Hematopoietic multipotent progenitor cell treated with erythropoietin and hydrocortisone succinate and interleukin-3 and kit ligand, for 6 days (in vitro differentiated cells): ENCODE measurements at regions not wholly inside any gene's neighbourhood (a gene's known extent, or its start where the extent isn't known, plus 50 kb on each side); places are given as distances from the start of the nearest gene placed in this dataset.
"Not testable (repeated sequence)": the region's sequence is repeated elsewhere in the genome, so short reads cannot be mapped to it uniquely, and the experiment has no call there.

ENCODE experiments used
- DNase-seq: peaks from one replicate; pipeline ENCODE4 v3.0.0-alpha.2; 2015

DNA sequence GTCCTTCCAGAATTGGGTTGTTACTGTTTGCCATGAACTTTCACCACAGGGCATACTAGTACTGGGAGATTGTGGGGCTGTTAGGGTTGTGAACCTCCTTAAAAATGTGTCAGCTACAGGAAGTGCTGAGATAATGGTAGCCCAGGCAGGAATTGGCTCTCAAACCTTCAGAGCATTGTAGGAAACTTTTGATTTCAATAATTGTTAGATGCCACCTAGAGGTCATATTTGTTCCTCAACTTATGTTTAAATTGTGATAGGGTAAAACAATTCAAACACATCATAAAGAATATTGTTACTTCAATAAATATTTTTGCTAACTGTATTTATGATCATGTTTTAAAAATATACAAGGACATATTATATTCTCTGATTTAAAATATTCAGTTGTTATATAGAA, 594.6 kb downstream of the ADCYAP1 start:
- peak; percentile 62 for DNase-seq

DNA sequence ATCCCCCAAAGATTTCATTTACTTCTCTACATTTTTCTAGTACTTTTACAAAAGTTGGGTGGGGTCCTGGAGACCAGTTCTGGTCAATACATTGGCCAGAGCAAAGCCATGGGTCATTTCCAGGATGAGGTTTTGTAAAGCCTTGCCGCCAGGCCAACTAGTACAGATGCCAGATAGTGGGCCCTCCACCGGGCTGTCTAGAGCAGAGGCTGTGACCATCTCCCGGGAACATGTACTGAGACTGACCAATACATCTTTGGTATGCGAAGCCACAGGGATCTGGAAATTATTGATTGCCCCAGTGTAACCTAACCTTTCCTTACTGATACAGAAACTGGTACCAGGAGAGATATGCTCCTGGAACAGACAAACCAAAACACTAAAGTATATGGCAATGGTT, 599.2 kb downstream of the ADCYAP1 start:
- no peak for DNase-seq

- no peak for DNase-seq
Observed at GRCh38 chr18:1505856-1506255, 601.2 kb downstream of the ADCYAP1 start.

GRCh38 chr18:1510542-1511179, 606.0 kb downstream of the ADCYAP1 start:
- no peak for DNase-seq

DNA sequence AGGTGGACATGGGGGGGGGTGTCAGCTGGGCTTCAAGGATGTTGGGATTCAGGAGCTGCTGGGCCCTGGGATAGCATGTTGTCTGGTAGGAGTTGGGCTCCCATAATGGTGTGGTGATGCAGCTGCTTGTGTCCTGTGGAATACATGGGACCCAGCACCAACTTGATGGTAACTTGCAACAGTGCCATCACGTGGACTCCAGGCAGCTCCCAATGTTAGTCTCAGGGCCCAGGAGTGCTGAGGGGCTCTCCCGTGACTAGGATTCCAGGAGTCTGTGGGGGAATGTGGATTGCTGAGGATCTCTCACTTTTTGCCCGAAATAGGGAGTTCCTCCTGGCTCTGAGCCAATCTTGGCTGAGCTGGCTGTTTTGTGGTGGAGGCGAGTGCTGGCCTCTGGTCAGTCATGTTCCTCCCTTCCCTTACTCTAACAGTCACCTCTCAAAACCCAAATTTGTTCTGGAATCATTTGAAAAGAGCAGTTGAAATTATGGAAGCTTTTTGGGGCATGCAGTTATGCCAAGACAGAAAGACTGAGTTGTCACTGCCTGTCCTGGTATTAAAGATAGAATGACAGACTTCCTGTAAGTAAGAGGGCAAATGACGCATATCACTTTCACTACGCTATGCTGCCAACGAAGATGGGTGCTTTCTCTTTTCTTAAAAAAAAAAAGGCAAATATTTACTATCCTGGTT, 607.1 kb downstream of the ADCYAP1 start:
- DNase-seq, result peak; percentile 51

DNA sequence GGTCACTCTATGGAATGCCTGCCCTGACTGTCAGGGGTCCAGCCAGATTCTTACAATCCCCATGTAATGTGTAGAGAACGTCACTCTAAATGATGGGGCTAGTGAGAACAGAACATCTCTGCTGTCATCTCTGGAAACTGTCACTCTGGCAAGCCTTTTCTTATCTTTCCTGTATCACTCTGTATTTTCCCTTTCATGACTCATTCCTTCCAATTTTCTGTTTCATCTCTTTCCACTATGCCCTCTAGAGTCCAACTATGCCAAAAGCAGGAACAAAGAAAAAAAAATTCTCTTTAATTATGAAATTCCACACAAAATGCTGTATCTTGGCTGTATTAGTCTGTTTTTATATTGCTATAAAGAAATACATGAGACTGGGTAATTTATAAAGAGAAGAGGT, 608.8 kb downstream of the ADCYAP1 start:
- DNase-seq, result peak; percentile 26

GRCh38 chr18:1521588-1522248, 617.0 kb downstream of the ADCYAP1 start:
- not testable (repeated sequence) for DNase-seq

- DNase-seq, result no peak
Observed at GRCh38 chr18:1522249-1522615, 617.6 kb downstream of the ADCYAP1 start.

GRCh38 chr18:1526991-1527390, 622.3 kb downstream of the ADCYAP1 start:
- no peak for DNase-seq

GRCh38 chr18:1527805-1528204, 623.1 kb downstream of the ADCYAP1 start:
- no peak for DNase-seq

DNA sequence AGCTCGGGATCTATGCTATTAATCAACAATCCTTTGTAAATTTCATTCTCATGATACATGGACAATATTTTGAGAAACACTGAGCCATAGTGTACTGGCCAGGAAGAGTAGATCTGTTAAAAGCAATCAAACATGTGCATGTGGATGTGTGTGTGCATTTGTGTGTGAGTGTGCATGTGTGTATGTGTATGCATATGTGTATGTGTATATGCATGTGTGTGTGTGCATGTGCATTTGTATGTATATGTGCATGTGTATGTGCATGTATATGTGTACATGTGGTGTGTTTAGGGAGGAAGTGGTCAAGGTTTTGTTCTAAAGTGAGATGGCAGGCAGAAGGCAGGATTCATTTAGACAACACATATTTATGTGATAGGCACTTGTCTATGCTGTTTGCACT, 623.8 kb downstream of the ADCYAP1 start:
- no peak for DNase-seq

GRCh38 chr18:1528964-1529509, 624.4 kb downstream of the ADCYAP1 start:
- DNase-seq, result no peak

GRCh38 chr18:1530650-1531049, 626.0 kb downstream of the ADCYAP1 start:
- no peak for DNase-seq

GRCh38 chr18:1539276-1539675, 634.6 kb downstream of the ADCYAP1 start:
- no peak for DNase-seq

DNA sequence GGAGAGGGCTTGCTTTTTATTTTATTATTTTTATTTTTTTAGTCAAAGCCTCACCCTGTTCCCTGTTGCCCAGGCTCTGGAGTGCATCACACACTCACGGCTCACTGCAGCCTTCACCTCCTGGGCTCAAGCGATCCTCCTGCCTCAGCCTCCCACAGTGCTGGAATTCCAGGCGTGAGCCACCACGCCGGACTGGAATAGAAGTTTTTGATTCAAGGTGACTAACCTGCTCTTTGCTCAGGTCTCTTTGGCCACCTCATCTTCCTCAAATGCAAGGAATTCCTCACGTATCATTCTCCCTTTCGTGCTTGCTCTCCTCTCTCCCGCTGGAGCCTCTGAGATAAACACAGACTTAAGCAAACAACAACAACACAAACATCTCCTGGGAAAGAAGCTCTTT, 636.8 kb downstream of the ADCYAP1 start:
- no peak for DNase-seq

GRCh38 chr18:1542230-1542774, 637.6 kb downstream of the ADCYAP1 start:
- no peak for DNase-seq

- no peak for DNase-seq
Observed at GRCh38 chr18:1544016-1544415, 639.3 kb downstream of the ADCYAP1 start.

GRCh38 chr18:1557711-1558110, 653.0 kb downstream of the ADCYAP1 start:
- not testable (repeated sequence) for DNase-seq

- DNase-seq, result peak; percentile 9
Observed at GRCh38 chr18:1559563-1559962, 654.9 kb downstream of the ADCYAP1 start.

- DNase-seq, result no peak
Observed at GRCh38 chr18:1564793-1565192, 660.1 kb downstream of the ADCYAP1 start.

GRCh38 chr18:1571206-1571605, 666.5 kb downstream of the ADCYAP1 start:
- no peak for DNase-seq

DNA sequence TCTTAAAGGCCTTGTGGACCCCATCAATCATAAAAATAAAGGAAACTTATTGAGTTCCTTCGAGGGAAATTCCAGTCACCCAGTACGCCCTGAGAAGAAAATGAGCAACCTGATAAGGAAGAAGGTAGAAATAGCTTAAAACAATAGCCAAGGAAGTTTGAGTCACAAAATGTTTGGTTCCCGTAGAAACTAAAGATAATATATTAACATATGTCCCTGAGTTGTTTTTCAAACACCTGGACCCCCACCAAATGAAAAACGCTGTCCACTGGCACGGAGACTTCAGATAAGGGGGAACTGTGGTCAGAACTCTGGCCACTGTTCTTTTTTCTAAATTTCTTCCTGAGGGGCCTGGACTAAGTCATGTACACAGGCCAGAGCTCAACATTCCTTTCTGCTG, 669.1 kb downstream of the ADCYAP1 start:
- DNase-seq, result no peak

- no peak for DNase-seq
Observed at GRCh38 chr18:1575084-1575483, 670.4 kb downstream of the ADCYAP1 start.

DNA sequence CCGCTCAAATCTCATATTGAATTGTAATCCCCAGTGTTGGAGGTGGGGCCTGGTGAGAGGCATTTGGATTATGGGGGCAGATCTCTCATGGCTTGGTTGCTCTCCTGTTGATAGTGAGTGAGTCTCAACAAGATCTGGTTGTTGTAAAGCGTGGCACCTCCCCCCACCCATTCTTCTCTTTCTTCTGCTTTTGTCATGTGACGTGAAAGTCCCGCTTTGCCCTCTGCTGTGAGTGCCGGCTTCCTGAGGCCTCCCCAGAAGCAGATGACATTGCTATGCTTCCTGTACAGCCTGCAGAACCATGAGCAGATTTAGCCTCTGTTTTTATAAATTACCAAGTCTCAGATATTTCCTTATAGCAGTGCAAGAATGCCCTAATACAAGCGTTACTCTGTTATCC, 673.8 kb downstream of the ADCYAP1 start:
- peak; percentile 7 for DNase-seq
